H9 (cell line): ENCODE measurements at regions not wholly inside any gene's neighbourhood (a gene's known extent, or its start where the extent isn't known, plus 50 kb on each side); places are given as distances from the start of the nearest gene placed in this dataset.

Experiments used
- DNase-seq: peaks from one replicate; pipeline ENCODE4 v3.0.0-alpha.2; 2017
- H2AFZ ChIP-seq: one replicate; pipeline ENCODE4 v1.6.1; 2013; ENCODE audit warnings: mild to moderate bottlenecking, low read length, control low read depth, moderate library complexity
- H2AK5ac ChIP-seq: 2 replicates; pipeline ENCODE4 v1.6.1; 2013; ENCODE audit warnings: low read length, control low read depth, mixed read lengths; ENCODE audit not compliant: insufficient read length
- H2BK120ac ChIP-seq: one replicate; pipeline ENCODE4 v1.6.1; 2013; ENCODE audit warnings: low read depth, mild to moderate bottlenecking, low read length, control low read depth, inconsistent platforms; ENCODE audit not compliant: poor library complexity, severe bottlenecking
- H2BK12ac ChIP-seq: 2 replicates; pipeline ENCODE4 v1.6.1; 2013; ENCODE audit warnings: low read length, control low read depth, mixed read lengths, low read depth; ENCODE audit not compliant: insufficient read length
- H2BK15ac ChIP-seq: 2 replicates; pipeline ENCODE4 v1.6.1; 2013; ENCODE audit warnings: low read depth, low read length, control low read depth
- H2BK20ac ChIP-seq: one replicate; pipeline ENCODE4 v1.6.1; 2013; ENCODE audit warnings: low read depth, mild to moderate bottlenecking, low read length, control low read depth, inconsistent platforms; ENCODE audit not compliant: poor library complexity, severe bottlenecking
- H2BK5ac ChIP-seq: 2 replicates; pipeline ENCODE4 v1.6.1; 2013; ENCODE audit warnings: low read length, control low read depth, mixed read lengths; ENCODE audit not compliant: insufficient read length
- H3K14ac ChIP-seq: 2 replicates; pipeline ENCODE4 v1.6.1; 2013; ENCODE audit warnings: low read length, control low read depth; ENCODE audit not compliant: insufficient read depth
- H3K18ac ChIP-seq: 2 replicates; pipeline ENCODE4 v1.6.1; 2013; ENCODE audit warnings: low read depth, mild to moderate bottlenecking, mixed read lengths, low read length, control low read depth; ENCODE audit not compliant: insufficient read length
- H3K23ac ChIP-seq: 2 replicates; pipeline ENCODE4 v1.6.1; 2013; ENCODE audit warnings: low read length, control low read depth, mixed read lengths, low read depth; ENCODE audit not compliant: insufficient read length
- H3K23me2 ChIP-seq: 2 replicates; pipeline ENCODE4 v1.6.1; 2013; ENCODE audit warnings: low read depth, mild to moderate bottlenecking, mixed read lengths, low read length, control low read depth; ENCODE audit not compliant: insufficient read length, poor library complexity, severe bottlenecking
- H3K27ac ChIP-seq: 2 replicates; pipeline ENCODE4 v1.5.1; 2013; ENCODE audit warnings: low read length, control low read depth, mixed read lengths, low read depth; ENCODE audit not compliant: insufficient read length
- H3K27me3 ChIP-seq: 2 replicates; pipeline ENCODE4 v1.6.1; 2013; ENCODE audit warnings: low read length, control low read depth, inconsistent platforms; ENCODE audit not compliant: insufficient read depth
- H3K4ac ChIP-seq: 2 replicates; pipeline ENCODE4 v1.6.1; 2013; ENCODE audit warnings: low read depth, mild to moderate bottlenecking, control low read depth, inconsistent platforms, low read length, moderate library complexity
- H3K4me1 ChIP-seq: 2 replicates; pipeline ENCODE4 v1.6.1; 2013; ENCODE audit warnings: low read length, control low read depth, inconsistent platforms; ENCODE audit not compliant: insufficient read depth
- H3K4me2 ChIP-seq: 2 replicates; pipeline ENCODE4 v1.6.1; 2013; ENCODE audit warnings: low read length, control low read depth, mixed read lengths; ENCODE audit not compliant: insufficient read length, insufficient read depth
- H3K56ac ChIP-seq: 2 replicates; pipeline ENCODE4 v1.6.1; 2013; ENCODE audit warnings: low read depth, mild to moderate bottlenecking, mixed read lengths, low read length, control low read depth; ENCODE audit not compliant: insufficient read length
- H3K79me1 ChIP-seq: 2 replicates; pipeline ENCODE4 v1.6.1; 2013; ENCODE audit warnings: low read depth, mild to moderate bottlenecking, moderate library complexity, low read length, control low read depth, inconsistent platforms; ENCODE audit not compliant: insufficient read depth, poor library complexity, severe bottlenecking
- H3K79me2 ChIP-seq: 2 replicates; pipeline ENCODE4 v1.6.1; 2013; ENCODE audit warnings: low read length, control low read depth, inconsistent platforms; ENCODE audit not compliant: insufficient read depth
- H3K9ac ChIP-seq: 2 replicates; pipeline ENCODE4 v1.6.1; 2013; ENCODE audit warnings: low read length, control low read depth, mixed read lengths; ENCODE audit not compliant: insufficient read length; ENCODE audit errors: extremely low read depth
- H3K9me3 ChIP-seq: one replicate; pipeline ENCODE4 v1.6.1; 2013; ENCODE audit warnings: low read depth, low read length, inconsistent platforms; ENCODE audit not compliant: control insufficient read depth
- H3T11ph ChIP-seq: one replicate; pipeline ENCODE4 v1.6.1; 2013; ENCODE audit warnings: mild to moderate bottlenecking, low read length, control low read depth, inconsistent platforms
- H4K20me1 ChIP-seq: one replicate; pipeline ENCODE4 v1.6.1; 2013; ENCODE audit not compliant: control insufficient read depth, insufficient read length, insufficient read depth
- H4K5ac ChIP-seq: 2 replicates; pipeline ENCODE4 v1.6.1; 2013; ENCODE audit warnings: low read depth, mild to moderate bottlenecking, mixed read lengths, low read length, control low read depth; ENCODE audit not compliant: insufficient read length
- H4K8ac ChIP-seq: replicated peaks from 2 replicates; pipeline ENCODE4 v1.6.1; 2013; ENCODE audit warnings: low read length, control low read depth, mixed read lengths, low read depth; ENCODE audit not compliant: insufficient read length
- H4K91ac ChIP-seq: 2 replicates; pipeline ENCODE4 v1.6.1; 2013; ENCODE audit warnings: low read depth, mild to moderate bottlenecking, moderate library complexity, mixed read lengths, low read length, control low read depth; ENCODE audit not compliant: insufficient read length
- H3K27ac Mint-ChIP-seq, 3 experiments: 2 replicates in 2 of 3; 3 replicates in 1 of 3; pipeline ENCODE4 v1.8.0; 2020 to 2021; ENCODE audit warnings: mixed read lengths in 3 of 3, mild to moderate bottlenecking in 1 of 3, moderate library complexity in 1 of 3
- H3K27me3 Mint-ChIP-seq: 2 replicates; pipeline ENCODE4 v1.8.0; 2021; ENCODE audit warnings: low read depth, mild to moderate bottlenecking, moderate library complexity, mixed read lengths
- H3K36me3 Mint-ChIP-seq, 3 experiments: 2 replicates in 2 of 3; 3 replicates in 1 of 3; pipeline ENCODE4 v1.8.0; 2020 to 2021; ENCODE audit warnings: low read depth in 3 of 3, mixed read lengths in 3 of 3; ENCODE audit not compliant: insufficient read depth in 1 of 3
- H3K4me1 Mint-ChIP-seq, 2 experiments: 2 replicates each; pipeline ENCODE4 v1.8.0; 2020; ENCODE audit warnings: mixed read lengths in 2 of 2
- H3K4me3 Mint-ChIP-seq, 2 experiments: 2 replicates in 1 of 2; 3 replicates in 1 of 2; pipeline ENCODE4 v1.8.0; 2020 to 2021; ENCODE audit warnings: mild to moderate bottlenecking in 2 of 2, mixed read lengths in 2 of 2, moderate library complexity in 1 of 2
- H3K9me3 Mint-ChIP-seq, 2 experiments: 2 replicates in 1 of 2; 3 replicates in 1 of 2; pipeline ENCODE4 v1.8.0; 2020; ENCODE audit warnings: mild to moderate bottlenecking in 2 of 2, mixed read lengths in 2 of 2, moderate library complexity in 1 of 2
- WGBS: extraction: QIAGEN DNeasy Blood & Tissue Kit; methylation state at CpG from one replicate; pipeline ENCODE4 v1.1.7; 2013; ENCODE audit warnings: missing lambda C conversion rate, low lambda C conversion rate, mixed read lengths; ENCODE audit not compliant: insufficient read length; ENCODE audit errors: extremely low coverage; 5-methylcytosine and 5-hydroxymethylcytosine counted together
- TF ChIP-seq, protein P1 (sequence below): fragments of 200-600 bp; sonication (generic); conservative IDR thresholded peaks from 3 replicates; pipeline ENCODE4 v1.8.0; 2021; ENCODE audit warnings: antibody characterized with exemption, mild to moderate bottlenecking

GRCh38 chr22:49693848-49694247 is 133.8 kb downstream of the BRD1 start:
- Histone ChIP-seq H3K56ac (no peak overlapping the region), H2BK5ac (no peak overlapping the region), H3K9me3 (peaks cover 8% of the 10 kb centered on the region), H4K91ac (no peak overlapping the region), H3T11ph (no peak overlapping the region), H2BK20ac (no peak overlapping the region), H3K23ac (no peak overlapping the region), H4K5ac (no peak overlapping the region), H3K14ac (no peak overlapping the region), H3K4me2 (no peak overlapping the region), H3K23me2 (no peaks in the 10 kb centered on the region), H2BK12ac (no peak overlapping the region), H2BK120ac (no peak overlapping the region), H2AFZ (no peak overlapping the region), H3K4me1 (no peaks in the 10 kb centered on the region), H3K79me1 (no peaks in the 10 kb centered on the region), H2BK15ac (no peak overlapping the region), H3K9ac (no peak overlapping the region), H3K79me2 (no peaks in the 10 kb centered on the region), H4K20me1 (no peaks in the 10 kb centered on the region), H4K8ac (no peak overlapping the region), H3K27me3 (no peaks in the 10 kb centered on the region), H3K4ac (no peak overlapping the region), H3K27ac (no peak overlapping the region), H2AK5ac (no peak overlapping the region), H3K18ac (no peak overlapping the region)
- Mint-ChIP-seq H3K9me3 (peaks cover 31 to 41% of the 10 kb centered on the region in 2 experiments), H3K27me3 (peaks cover 14% of the 10 kb centered on the region), H3K4me3 (no peak overlapping the region), H3K27ac (no peak overlapping the region), H3K4me1 (no peaks in the 10 kb centered on the region), H3K36me3 (peaks cover 0 to 18% (median 0%) of the 10 kb centered on the region in 3 experiments; a peak in 5 of 7 replicates)
- TF ChIP-seq, protein P1, sequence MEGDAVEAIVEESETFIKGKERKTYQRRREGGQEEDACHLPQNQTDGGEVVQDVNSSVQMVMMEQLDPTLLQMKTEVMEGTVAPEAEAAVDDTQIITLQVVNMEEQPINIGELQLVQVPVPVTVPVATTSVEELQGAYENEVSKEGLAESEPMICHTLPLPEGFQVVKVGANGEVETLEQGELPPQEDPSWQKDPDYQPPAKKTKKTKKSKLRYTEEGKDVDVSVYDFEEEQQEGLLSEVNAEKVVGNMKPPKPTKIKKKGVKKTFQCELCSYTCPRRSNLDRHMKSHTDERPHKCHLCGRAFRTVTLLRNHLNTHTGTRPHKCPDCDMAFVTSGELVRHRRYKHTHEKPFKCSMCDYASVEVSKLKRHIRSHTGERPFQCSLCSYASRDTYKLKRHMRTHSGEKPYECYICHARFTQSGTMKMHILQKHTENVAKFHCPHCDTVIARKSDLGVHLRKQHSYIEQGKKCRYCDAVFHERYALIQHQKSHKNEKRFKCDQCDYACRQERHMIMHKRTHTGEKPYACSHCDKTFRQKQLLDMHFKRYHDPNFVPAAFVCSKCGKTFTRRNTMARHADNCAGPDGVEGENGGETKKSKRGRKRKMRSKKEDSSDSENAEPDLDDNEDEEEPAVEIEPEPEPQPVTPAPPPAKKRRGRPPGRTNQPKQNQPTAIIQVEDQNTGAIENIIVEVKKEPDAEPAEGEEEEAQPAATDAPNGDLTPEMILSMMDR: no peak
- WGBS: no CpG with 5 or more reads among the region's 10 CpGs
- no peak for DNase-seq
